ENCODE measurements at regions not wholly inside any gene's neighbourhood (a gene's known extent, or its start where the extent isn't known, plus 50 kb on each side); places are given as distances from the start of the nearest gene placed in this dataset.

- DNase-seq = no peak
Observed at GRCh38 chr6:76418560-76419223, 346.2 kb upstream of the IMPG1 start.

DNA sequence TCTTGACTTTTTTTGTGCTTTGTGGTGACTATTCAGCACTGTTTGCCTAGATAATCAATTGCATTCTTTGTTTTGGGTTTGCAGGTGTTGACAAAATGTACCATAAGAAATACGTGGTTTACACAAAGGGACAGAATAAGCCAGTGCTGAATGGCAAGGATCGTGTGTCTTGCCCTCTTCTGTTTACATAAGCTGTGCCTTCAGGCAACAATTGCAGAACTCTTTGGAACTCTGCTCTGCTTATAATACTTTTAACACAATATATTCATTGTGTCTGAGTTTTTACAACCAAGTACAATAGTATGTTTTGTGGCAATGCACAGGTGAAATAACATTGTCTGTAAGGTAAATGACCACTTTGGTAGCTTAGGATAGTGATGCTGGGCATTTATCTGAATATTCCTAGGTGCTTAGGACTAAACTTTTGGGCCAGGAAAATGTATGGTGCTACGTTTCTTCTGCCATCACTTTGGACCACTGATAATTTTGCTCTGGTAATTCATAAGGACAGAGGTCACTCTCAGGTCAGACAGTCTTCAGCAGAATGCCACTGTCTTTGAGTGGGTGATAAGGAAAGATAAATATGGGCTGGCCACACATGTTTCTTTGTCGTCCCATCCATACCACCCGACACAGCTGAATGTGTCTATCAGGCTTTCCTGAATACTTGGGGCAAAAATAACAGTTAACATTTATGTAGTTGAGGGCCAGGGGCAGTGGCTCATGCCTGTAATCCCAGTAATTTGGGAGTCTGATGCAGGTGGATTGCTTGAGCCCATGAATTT, 344.6 kb upstream of the IMPG1 start:
- no peak for DNase-seq

GRCh38 chr6:76403064-76403463, 330.6 kb upstream of the IMPG1 start:
- DNase-seq = no peak

- no peak for DNase-seq
Observed at GRCh38 chr6:76397966-76398365, 325.5 kb upstream of the IMPG1 start.

GRCh38 chr6:76382201-76382600, 309.7 kb upstream of the IMPG1 start:
- no peak for DNase-seq

DNA sequence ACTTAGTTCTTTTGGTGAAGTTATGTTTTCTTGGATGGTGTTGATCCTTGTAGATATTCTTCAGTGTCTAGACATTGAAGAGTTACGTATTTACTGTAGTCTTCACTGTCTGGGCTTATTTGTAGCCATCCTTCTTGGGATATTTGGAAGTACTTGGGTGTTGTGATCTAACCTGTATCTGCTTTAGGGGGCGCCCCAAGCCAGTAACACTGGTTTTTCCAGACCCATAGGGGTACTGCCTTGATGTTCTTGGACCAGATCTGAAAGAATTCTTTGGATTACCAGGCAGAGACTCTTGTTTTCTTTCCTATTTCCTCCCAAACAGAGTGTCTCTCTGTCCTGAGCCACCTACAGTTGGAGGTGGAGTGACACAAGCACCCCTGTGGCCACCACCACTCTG, 309.1 kb upstream of the IMPG1 start:
- no peak for DNase-seq

DNA sequence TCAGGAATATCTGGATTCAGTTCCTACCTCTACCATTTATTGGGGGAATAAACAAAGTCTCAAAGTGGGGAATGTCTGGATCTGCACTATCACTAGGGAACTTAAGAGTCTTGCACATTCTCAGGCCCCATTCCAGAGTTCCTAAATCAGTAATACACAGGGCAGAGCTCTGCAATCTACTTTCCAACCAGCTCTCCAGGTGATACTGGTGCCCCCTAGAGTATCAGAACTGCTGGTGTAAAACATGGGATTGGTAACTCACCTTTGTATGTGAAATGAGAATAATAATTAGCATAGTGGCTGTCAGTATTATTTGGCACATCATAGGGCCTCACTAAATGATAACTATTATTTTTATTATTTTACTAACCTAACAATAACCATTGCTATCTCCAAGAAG, 278.8 kb upstream of the IMPG1 start:
- peak in 1 of 2 donors; percentile 1 for DNase-seq

DNA sequence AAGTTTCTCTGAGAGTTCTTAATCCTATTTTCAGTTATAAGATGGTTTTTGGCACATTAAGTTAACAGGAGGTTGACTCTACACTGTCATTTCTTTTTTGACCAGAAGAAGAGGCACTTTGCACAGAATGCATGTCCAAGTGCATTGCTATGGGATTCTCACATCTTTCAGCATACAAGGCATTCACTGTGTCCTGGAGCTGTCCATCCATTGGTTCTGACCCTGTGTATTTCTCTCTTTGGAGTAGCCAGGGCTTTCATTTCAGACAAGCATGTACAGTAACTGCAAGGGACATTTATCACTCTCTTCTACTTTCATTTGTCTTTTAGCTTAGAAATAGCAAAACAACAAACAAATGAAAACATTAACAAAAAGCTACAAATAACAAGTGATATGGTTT, 275.1 kb upstream of the IMPG1 start:
- DNase-seq = no peak

DNA sequence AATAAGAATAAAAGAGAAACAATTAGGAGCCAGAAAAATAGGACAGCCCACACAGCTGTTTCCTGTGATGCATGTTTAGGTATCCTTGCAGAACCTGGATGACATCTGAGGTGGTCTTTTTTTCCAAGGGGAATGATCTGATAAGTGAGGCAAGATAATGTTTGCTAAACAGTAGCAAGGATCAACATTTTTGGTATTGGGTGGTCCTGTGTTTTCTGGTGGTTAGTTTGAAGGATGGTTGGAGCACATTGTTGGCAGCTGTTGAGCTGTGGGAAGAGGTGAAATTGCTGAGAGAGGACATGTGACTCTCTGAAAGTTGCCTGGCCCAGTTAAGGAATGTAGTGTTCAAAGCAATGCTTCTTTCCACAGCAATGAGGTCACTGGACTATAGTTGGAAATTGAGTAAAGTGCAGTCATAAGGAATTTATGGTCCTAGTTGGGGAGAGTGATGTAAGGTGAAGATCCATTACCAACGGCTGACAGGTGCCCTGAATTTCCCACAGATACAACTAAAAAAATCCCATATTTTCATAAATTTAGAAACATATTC, 270.2 kb upstream of the IMPG1 start:
- DNase-seq = no peak

DNA sequence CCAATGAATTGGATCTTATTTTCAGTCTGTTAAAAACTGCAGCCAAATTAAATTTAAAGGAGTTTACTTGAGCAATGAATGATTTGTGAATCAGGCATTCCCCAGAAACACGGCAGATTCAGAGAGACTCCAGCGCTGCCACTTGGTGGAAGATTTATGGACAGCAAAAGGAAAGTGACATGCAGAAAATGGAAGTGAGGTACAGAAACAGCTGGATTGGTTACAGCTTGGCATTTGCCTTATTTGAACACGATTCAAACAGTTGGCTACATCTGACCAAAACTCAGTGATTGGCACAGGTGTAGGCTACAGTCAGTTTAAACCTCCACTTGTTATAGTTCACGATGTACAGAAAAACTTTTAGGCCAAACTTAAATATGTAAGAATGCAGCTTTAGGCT, 257.6 kb upstream of the IMPG1 start:
- no peak for DNase-seq

GRCh38 chr6:76326871-76327270, 254.4 kb upstream of the IMPG1 start:
- DNase-seq = no peak
